ENCODE measurements at regions not wholly inside any gene's neighbourhood (a gene's known extent, or its start where the extent isn't known, plus 50 kb on each side); places are given as distances from the start of the nearest gene placed in this dataset.

GRCh38 chr7:52749880-52750279, 285.6 kb upstream of the POM121L12 start:
- TF ChIP-seq EZH2 (IDR thresholded peaks at IDR 0.05) (no peak), POLR2AphosphoS5 (IDR thresholded peaks at IDR 0.05; ENCODE audit: borderline replicate concordance, low read depth, low read length) (no peak), FOXP2 (optimal IDR thresholded peaks at IDR 0.05; ENCODE audit: control extremely low read depth, extremely low read length, insufficient read depth) (no peak)
